LNCaP clone FGC (cell line): ENCODE measurements at regions not wholly inside any gene's neighbourhood (a gene's known extent, or its start where the extent isn't known, plus 50 kb on each side); places are given as distances from the start of the nearest gene placed in this dataset.

Source experiments
- DNase-seq: peaks from one replicate; pipeline ENCODE4 v3.0.0-alpha.2; 2011; ENCODE audit warnings: low read depth
- H3K4me3 ChIP-seq: 2 replicates; pipeline ENCODE4 v1.5.1; 2011; ENCODE audit warnings: mild to moderate bottlenecking, low read depth, low read length, control low read depth
- CTCF ChIP-seq: IDR thresholded peaks from 2 replicates; pipeline ENCODE4 v1.5.1; 2012; ENCODE audit warnings: mild to moderate bottlenecking; ENCODE audit not compliant: control insufficient read depth, insufficient read depth; ENCODE audit errors: extremely low read depth

- TF ChIP-seq CTCF: no peak
Observed at GRCh38 chr7:4626318-4626845, 55.7 kb upstream of the FOXK1 start.

GRCh38 chr7:4629287-4629895, 52.7 kb upstream of the FOXK1 start:
- DNase-seq: no peak
- TF ChIP-seq CTCF: no peak
- no peak overlapping the region for H3K4me3 ChIP-seq

More at GRCh38 chr7:4626318-4626845, 55.7 kb upstream of the FOXK1 start:
- no peak for DNase-seq
- no peak overlapping the region for H3K4me3 ChIP-seq

GRCh38 chr7:4631380-4632179, 50.5 kb upstream of the FOXK1 start:
- no peak overlapping the region for H3K4me3 ChIP-seq
- DNase-seq: peak; percentile 41
- peak; percentile 59 for TF ChIP-seq CTCF
